Liver (tissue), 3 donors: ENCODE measurements at regions not wholly inside any gene's neighbourhood (a gene's known extent, or its start where the extent isn't known, plus 50 kb on each side); places are given as distances from the start of the nearest gene placed in this dataset.

Experiments used
- ATF3 ChIP-seq: IDR thresholded peaks from 2 replicates; pipeline ENCODE4 v1.6.1; 2016; ENCODE audit warnings: antibody characterized with exemption
- CTCF ChIP-seq: fragments of 150-350 bp; IDR thresholded peaks from 2 replicates; pipeline ENCODE4 v1.5.1; 2017; ENCODE audit warnings: improper control_type of control experiment, low read depth, low read length; ENCODE audit not compliant: missing input control
- FOXA1 ChIP-seq: IDR thresholded peaks from 2 replicates; pipeline ENCODE4 v1.6.1; 2016; ENCODE audit warnings: antibody characterized with exemption
- REST ChIP-seq: IDR thresholded peaks from 2 replicates; pipeline ENCODE4 v1.6.1; 2016; ENCODE audit warnings: antibody characterized with exemption, mild to moderate bottlenecking
- SP1 ChIP-seq: IDR thresholded peaks from 2 replicates; pipeline ENCODE4 v1.6.1; 2018; ENCODE audit warnings: antibody characterized with exemption, mild to moderate bottlenecking
- TAF1 ChIP-seq: conservative IDR thresholded peaks from 2 replicates; pipeline ENCODE4 v1.6.1; 2016; ENCODE audit warnings: antibody characterized with exemption, mild to moderate bottlenecking
- YY1 ChIP-seq: IDR thresholded peaks from 2 replicates; pipeline ENCODE4 v1.6.1; 2016; ENCODE audit warnings: antibody characterized with exemption, mild to moderate bottlenecking
- ZBTB33 ChIP-seq: IDR thresholded peaks from 2 replicates; pipeline ENCODE4 v1.6.1; 2016; ENCODE audit warnings: antibody characterized with exemption
- donor health status: healthy.
- donor health status: healthy.

- TF ChIP-seq FOXA1 (no peak), CTCF (no peak), SP1 (no peak), TAF1 (no peak), REST (no peak), ATF3 (no peak), ZBTB33 (no peak), YY1 (no peak)
Observed at GRCh38 chr9:71269859-71270258, 148.4 kb upstream of the TRPM3 start.
